GM21723 (cell line): ENCODE measurements at regions not wholly inside any gene's neighbourhood (a gene's known extent, or its start where the extent isn't known, plus 50 kb on each side); places are given as distances from the start of the nearest gene placed in this dataset.

Experiments used
- ATAC-seq: cut with Tn5 transposase; IDR thresholded peaks from one replicate; pipeline ENCODE4 v1.9.1; 2021; ENCODE audit warnings: mild to moderate bottlenecking, moderate library complexity; ENCODE audit not compliant: unreplicated experiment

DNA sequence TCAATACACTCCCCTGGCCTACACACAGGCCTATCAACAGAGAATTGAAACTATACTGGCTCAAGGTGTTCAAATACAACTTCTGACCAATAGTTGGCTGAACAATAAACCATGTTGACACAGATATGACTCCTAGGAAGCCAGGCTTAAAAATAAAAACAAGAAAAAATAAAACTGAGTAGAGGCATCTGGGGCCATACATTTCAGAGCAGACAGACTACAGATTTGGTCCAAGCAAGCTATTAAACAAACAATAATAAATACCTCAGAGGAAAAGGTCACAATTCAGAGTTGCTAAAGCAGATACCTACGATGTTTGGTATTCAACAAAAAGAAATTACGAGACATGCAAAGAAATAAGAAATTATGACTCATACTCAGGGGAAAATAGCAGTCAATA, 132.8 kb upstream of the ACVR2A start:
- ATAC-seq, result no peak

GRCh38 chr2:147711031-147711430, 133.8 kb upstream of the ACVR2A start:
- ATAC-seq, result no peak

DNA sequence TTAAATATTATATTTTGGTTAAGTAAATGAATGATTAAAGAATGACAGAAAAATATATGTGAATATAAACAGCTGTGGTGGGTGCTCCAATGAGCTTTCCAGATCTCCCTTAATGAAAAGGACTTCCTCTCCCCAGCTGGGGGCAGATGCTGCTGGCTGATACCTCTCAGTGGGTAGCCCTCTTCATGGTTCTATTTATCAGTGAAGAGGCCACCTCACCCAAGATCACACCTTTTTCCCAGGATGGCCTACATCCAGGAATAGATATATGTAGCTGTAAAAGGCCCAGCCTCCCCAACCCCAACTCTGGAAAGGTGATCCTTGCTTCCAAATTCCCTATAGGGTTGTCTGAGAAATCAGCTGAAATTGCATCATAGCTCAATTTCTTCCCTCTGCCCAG, 135.2 kb upstream of the ACVR2A start:
- ATAC-seq, result no peak

DNA sequence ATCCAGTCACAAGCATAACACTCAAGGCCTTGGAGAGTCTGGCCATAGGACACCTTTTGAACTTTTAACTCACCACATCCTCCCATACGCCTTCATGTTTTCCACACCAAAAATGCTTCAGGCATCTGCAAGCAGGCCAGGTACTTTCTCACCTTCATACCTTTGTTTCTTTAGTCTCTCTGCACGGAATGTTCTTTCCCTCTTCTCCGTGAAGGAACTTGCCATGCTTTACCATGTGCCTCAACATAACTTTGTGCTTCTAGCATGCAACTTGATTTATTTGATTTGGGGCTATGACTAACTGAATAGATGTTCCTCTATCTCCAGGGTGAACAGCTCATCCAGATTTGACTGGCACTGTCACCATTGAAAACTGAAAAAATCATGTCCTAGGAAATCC, 141.7 kb upstream of the ACVR2A start:
- ATAC-seq, result no peak

DNA sequence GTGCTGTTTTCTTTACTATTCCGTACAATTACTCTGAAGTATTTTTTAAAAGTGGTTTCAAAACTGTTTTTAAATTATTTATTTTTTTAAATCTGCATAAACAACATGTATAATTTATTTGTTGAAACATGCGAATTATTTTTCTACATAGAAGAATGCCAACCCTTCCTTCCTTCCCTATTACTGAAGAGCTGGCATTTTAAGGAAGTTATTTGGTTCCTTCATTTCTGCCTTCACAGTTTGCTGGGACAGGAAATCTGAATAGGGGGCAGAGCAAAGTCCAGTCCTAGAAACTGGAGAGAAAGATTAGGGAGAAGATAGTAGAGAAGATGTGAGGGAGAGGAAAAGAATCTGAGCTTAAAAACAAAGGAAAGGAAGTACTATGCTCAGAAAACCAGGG, 146.7 kb upstream of the ACVR2A start:
- ATAC-seq, result no peak

DNA sequence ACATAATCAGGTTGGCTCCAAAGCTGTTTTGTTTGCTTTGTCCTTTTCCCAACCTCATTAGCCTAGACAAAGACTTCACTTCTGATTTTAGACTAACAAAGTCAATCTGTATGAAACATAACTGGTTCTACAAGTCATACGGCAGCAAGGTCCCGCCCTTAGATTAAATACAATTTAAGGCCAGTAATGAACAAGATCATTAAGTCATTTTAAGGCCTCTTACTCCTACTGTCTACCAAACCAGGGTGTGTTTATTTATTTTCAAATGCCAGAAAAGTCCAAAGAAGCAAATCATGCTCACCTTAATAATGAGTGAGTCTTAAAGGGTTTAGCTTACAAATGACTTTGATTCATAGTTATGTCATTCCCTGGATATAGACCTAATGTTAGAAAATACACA, 148.4 kb upstream of the ACVR2A start:
- no peak for ATAC-seq

DNA sequence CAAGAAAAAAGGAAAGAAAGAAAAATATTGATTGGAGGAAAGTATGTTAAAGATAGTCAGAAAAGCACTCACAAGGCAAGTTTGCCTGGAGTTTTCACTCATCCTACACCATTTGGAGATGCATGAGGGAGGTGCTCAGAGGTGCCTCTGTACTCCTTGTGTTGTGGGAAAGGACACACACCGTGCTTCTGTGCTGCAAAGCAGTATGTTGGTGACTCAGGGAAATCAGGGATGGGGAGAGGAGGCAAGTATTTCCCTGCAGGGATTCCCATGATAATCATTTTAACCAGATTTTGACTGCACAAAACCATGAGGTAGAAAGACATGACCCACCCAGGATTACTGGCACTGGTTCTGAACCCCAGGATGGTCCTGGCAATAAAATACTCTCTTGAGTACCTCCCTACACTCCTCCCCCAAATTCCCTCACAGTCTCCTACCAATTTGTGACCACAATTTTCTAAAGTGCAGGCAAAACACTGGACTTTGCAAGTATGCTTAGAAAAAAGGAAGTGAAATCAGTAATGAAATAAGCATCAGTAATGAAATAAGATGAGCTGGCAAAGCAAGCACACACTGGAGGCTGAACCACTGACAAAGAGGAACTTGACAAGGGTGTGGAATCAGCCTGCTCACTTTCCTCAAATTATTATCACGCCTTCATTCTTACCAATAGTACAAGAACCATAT, 155.5 kb upstream of the ACVR2A start:
- ATAC-seq, result peak; percentile 100

DNA sequence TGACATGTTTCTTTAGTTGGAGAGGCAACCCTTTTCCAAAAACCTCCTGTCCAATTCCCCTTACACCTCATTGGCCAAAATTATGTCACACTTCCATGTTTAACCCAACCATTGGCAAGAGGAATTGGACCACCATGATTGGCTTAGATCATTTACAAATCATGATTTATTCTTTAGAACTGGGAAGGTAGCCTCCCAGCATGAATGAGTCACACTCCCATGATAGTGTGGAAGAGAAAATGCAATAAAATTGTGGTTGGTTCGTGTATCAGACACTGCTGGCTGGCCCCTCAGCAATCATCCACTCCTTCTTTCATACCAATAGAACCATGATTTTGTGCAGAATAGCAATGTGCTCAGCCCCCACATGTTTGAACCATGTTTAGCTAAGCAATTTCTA, 156.6 kb upstream of the ACVR2A start:
- ATAC-seq, result no peak

- ATAC-seq, result no peak
Measured at GRCh38 chr2:147686365-147686764, 158.5 kb upstream of the ACVR2A start.

DNA sequence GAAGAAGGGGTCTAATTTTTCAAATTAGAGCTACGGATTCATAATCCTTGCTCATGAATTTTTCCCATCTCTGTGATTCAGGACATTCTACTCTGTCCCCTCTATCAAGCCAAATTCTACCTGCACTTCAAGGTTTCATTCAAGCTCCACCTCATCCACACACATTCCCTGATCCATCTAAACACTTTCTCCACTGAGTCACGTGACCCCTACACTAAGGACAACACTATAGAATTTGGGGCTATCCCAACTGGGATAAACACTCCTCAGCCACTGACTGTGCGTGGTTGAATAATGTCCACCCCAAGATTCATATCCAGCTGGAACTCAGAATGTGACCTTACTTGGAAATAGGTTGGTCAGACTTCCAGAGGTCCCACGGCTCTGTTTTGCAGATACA, 159.9 kb upstream of the ACVR2A start:
- ATAC-seq, result no peak

GRCh38 chr2:147683380-147683779, 161.4 kb upstream of the ACVR2A start:
- no peak for ATAC-seq

DNA sequence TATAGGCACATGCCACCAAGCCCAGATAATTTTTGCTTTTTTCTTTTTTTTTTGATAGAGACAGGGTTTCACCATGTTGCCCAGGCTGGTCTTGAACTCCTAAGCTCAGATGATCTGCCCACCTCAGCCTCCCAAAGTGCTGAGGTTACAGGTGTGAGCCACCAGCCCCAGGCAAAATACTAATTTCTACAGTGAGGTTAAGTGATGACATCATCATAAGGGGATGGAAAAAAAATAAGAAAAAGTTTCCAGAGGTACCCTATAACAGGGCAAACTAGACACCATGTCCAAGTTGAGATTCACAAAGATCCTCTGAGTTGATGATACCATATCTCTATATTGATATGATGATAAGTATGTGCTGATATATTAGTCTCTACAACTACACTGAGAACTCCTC, 163.7 kb upstream of the ACVR2A start:
- ATAC-seq, result no peak

DNA sequence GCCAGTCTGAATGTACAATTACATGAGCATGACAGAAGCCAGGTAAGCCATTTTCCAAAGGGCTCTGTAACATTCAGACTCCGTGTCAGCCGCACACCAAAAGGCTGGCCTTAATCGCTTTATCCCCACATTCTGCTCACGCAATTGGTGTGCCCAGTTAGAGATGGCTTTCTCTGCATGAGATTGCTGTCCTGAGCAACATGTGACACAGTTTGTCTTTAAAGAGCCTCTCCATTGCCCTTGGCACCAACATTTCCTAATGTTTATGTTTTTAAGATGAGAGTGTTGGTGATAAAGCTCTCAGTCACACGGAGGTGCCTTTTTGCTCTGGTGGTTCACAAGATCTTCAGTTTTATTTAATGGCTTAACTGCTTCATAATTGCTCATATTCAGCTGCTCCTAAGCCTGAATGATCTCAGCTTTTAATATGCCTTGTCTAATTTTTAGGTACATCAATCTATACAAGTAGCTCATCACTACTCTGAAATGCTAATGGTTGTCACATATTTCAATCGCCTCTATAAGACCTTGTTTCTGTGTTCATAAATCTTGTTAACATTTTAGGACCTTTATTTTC, 164.8 kb upstream of the ACVR2A start:
- no peak for ATAC-seq

- ATAC-seq, result no peak
Measured at GRCh38 chr2:147679191-147679954, 165.5 kb upstream of the ACVR2A start.

GRCh38 chr2:147665105-147665504, 179.7 kb upstream of the ACVR2A start:
- no peak for ATAC-seq

DNA sequence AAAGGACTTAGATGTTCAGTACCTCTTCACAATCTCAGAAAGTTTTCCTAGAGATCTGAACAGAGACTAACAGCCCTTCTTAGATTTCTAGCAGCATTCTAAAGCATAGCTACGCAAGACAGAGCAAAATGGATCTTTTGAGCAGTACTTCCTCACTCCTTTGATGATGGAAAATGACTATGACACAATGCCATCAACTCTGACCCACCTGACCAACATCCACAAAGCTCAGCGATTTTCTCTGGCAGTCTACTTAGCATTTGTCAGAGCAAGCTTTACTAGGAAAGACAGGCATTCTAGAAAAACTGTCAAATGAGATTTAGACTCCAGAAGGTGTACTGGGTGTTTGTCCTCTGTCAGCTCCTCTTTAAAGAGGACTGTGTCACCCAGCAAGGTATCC, 180.9 kb upstream of the ACVR2A start:
- ATAC-seq, result peak; percentile 26

GRCh38 chr2:147663153-147663961, 181.5 kb upstream of the ACVR2A start:
- ATAC-seq, result peak; percentile 88

- ATAC-seq, result no peak
Measured at GRCh38 chr2:147662221-147662620, 182.6 kb upstream of the ACVR2A start.

- no peak for ATAC-seq
Measured at GRCh38 chr2:147660680-147661079, 184.1 kb upstream of the ACVR2A start.

DNA sequence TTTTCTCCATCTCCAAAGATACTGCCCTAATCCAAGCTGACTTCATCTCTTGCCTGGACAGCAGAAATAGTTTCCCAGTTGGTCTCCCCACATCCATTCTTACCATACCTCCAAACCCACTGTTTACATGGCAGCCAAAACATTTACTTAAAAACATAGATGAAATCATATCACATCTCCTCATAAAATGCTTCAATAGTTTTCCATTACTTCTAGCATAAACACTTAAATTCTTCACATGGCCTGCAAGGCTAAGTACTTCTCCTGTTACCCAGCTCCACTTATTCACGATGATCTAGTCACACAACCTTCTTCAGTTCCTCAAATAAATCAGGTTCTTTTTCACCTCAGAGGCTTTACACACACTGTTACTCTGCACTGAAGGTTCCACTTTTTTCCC, 185.8 kb upstream of the ACVR2A start:
- ATAC-seq, result no peak
